ENCODE measurements at regions not wholly inside any gene's neighbourhood (a gene's known extent, or its start where the extent isn't known, plus 50 kb on each side); places are given as distances from the start of the nearest gene placed in this dataset.

GRCh38 chr3:152516216-152516615, 247.5 kb downstream of the MBNL1 start:
- Histone ChIP-seq H3K4me3 (ENCODE audit: low read depth, low read length) (no peak overlapping the region), H3K9me3 (ENCODE audit: control insufficient read depth, insufficient read depth, low read depth, low read length) (no peaks in the 10 kb centered on the region), H3K27ac (ENCODE audit: low read depth, low read length) (no peak overlapping the region), H3K36me3 (ENCODE audit: control insufficient read depth, insufficient read depth, low read length) (no peaks in the 10 kb centered on the region), H3K27me3 (ENCODE audit: control insufficient read depth, insufficient read depth, low read length) (no peaks in the 10 kb centered on the region), H3K4me1 (ENCODE audit: control insufficient read depth, insufficient read depth, low read length) (peaks cover 15% of the 10 kb centered on the region), H3K9ac (ENCODE audit: low read length) (no peak overlapping the region)

- Histone ChIP-seq H3K27ac (ENCODE audit: low read depth, low read length) (no peak overlapping the region), H3K4me1 (ENCODE audit: control insufficient read depth, insufficient read depth, low read length) (peaks cover 15% of the 10 kb centered on the region), H3K9me3 (ENCODE audit: control insufficient read depth, insufficient read depth, low read depth, low read length) (no peaks in the 10 kb centered on the region), H3K27me3 (ENCODE audit: control insufficient read depth, insufficient read depth, low read length) (no peaks in the 10 kb centered on the region), H3K9ac (ENCODE audit: low read length) (no peak overlapping the region), H3K4me3 (ENCODE audit: low read depth, low read length) (no peak overlapping the region), H3K36me3 (ENCODE audit: control insufficient read depth, insufficient read depth, low read length) (no peaks in the 10 kb centered on the region)
Observed at GRCh38 chr3:152517502-152517901, 248.8 kb downstream of the MBNL1 start.

DNA sequence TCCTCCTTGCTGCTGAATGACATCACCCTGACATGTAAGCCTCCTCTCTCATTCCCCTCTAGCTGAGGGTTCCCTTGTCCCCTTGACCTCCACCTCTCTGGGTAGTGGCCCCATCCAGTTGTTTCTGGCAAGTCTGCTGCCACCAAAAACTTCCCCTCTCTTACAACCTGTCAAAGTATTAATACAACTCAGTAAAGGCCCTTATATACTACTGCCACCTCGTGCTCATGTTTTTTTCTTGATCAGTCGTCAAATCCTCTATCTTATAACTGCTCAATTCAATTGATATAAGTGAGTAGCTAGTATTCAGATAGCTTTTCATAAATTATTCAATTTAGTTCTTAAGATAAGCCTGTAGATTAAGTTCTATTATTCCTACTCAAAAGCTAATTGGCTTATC, 249.6 kb downstream of the MBNL1 start:
- H3K9ac ChIP-seq (ENCODE audit: low read length): no peak overlapping the region
- H3K27me3 ChIP-seq (ENCODE audit: control insufficient read depth, insufficient read depth, low read length): no peaks in the 10 kb centered on the region
- H3K4me3 ChIP-seq (ENCODE audit: low read depth, low read length): no peak overlapping the region
- H3K36me3 ChIP-seq (ENCODE audit: control insufficient read depth, insufficient read depth, low read length): no peaks in the 10 kb centered on the region
- H3K4me1 ChIP-seq (ENCODE audit: control insufficient read depth, insufficient read depth, low read length): peaks cover 15% of the 10 kb centered on the region
- H3K27ac ChIP-seq (ENCODE audit: low read depth, low read length): no peak overlapping the region
- no peaks in the 10 kb centered on the region for H3K9me3 ChIP-seq (ENCODE audit: control insufficient read depth, insufficient read depth, low read depth, low read length)

GRCh38 chr3:152519376-152519775, 250.6 kb downstream of the MBNL1 start:
- Histone ChIP-seq H3K27ac (ENCODE audit: low read depth, low read length) (no peak overlapping the region), H3K4me3 (ENCODE audit: low read depth, low read length) (no peak overlapping the region), H3K9ac (ENCODE audit: low read length) (no peak overlapping the region), H3K9me3 (ENCODE audit: control insufficient read depth, insufficient read depth, low read depth, low read length) (no peaks in the 10 kb centered on the region), H3K27me3 (ENCODE audit: control insufficient read depth, insufficient read depth, low read length) (no peaks in the 10 kb centered on the region), H3K4me1 (ENCODE audit: control insufficient read depth, insufficient read depth, low read length) (peaks cover 15% of the 10 kb centered on the region), H3K36me3 (ENCODE audit: control insufficient read depth, insufficient read depth, low read length) (no peaks in the 10 kb centered on the region)

DNA sequence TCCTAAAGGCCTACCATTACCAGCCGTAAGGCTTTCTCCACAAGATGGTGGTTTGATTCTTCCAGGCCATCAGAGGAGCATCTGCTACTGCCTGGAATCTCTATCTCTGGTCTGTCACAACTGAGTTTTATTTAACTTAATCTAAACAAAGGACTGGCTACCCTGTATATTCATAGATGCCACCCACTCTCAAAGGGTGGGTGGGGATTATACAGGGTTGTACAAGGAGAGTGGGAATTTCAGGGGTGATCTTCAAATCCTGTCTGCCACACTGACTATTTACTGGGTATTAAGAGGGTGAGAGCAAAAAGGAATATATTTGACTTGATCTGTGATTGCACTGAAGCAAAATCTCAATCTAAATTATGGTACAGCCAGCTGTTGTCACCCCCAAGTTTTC, 253.3 kb downstream of the MBNL1 start:
- Histone ChIP-seq H3K4me1 (ENCODE audit: control insufficient read depth, insufficient read depth, low read length) (peaks cover 14% of the 10 kb centered on the region), H3K27me3 (ENCODE audit: control insufficient read depth, insufficient read depth, low read length) (no peaks in the 10 kb centered on the region), H3K9me3 (ENCODE audit: control insufficient read depth, insufficient read depth, low read depth, low read length) (no peaks in the 10 kb centered on the region), H3K4me3 (ENCODE audit: low read depth, low read length) (no peak overlapping the region), H3K9ac (ENCODE audit: low read length) (no peak overlapping the region), H3K27ac (ENCODE audit: low read depth, low read length) (no peak overlapping the region), H3K36me3 (ENCODE audit: control insufficient read depth, insufficient read depth, low read length) (no peaks in the 10 kb centered on the region)

GRCh38 chr3:152524198-152525140, 255.7 kb downstream of the MBNL1 start:
- Histone ChIP-seq H3K4me3 (ENCODE audit: low read depth, low read length) (no peak overlapping the region), H3K4me1 (ENCODE audit: control insufficient read depth, insufficient read depth, low read length) (0 out of 2 replicates have a peak, but pooled peaks cover 3% of the 10 kb centered on the region), H3K36me3 (ENCODE audit: control insufficient read depth, insufficient read depth, low read length) (no peaks in the 10 kb centered on the region), H3K27me3 (ENCODE audit: control insufficient read depth, insufficient read depth, low read length) (no peaks in the 10 kb centered on the region), H3K27ac (ENCODE audit: low read depth, low read length) (no peak overlapping the region), H3K9me3 (ENCODE audit: control insufficient read depth, insufficient read depth, low read depth, low read length) (no peaks in the 10 kb centered on the region), H3K9ac (ENCODE audit: low read length) (no peak overlapping the region)

DNA sequence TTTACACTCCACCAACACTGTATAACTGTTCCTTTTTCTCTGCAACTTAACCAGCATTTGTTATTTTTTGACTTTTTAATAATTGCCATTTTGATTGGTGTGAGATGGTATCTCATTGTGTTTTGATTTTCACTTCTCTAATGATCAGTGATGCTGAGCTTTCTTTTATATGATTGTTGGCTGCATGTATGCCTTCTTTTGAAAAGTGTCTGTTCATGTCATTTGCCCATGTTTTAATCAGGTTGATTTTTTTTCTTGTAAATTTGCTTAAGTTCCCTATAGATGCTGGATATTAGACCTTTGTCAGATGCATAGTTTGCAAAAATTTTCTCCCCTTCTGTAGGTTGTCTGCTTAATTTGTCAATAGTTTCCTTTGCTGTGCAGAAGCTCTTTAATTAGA, 263.0 kb downstream of the MBNL1 start:
- Histone ChIP-seq H3K9me3 (ENCODE audit: control insufficient read depth, insufficient read depth, low read depth, low read length) (0 out of 2 replicates have a peak, but pooled peaks cover 6% of the 10 kb centered on the region), H3K27ac (ENCODE audit: low read depth, low read length) (no peak overlapping the region), H3K9ac (ENCODE audit: low read length) (no peak overlapping the region), H3K4me1 (ENCODE audit: control insufficient read depth, insufficient read depth, low read length) (no peaks in the 10 kb centered on the region), H3K36me3 (ENCODE audit: control insufficient read depth, insufficient read depth, low read length) (no peaks in the 10 kb centered on the region), H3K4me3 (ENCODE audit: low read depth, low read length) (no peak overlapping the region), H3K27me3 (ENCODE audit: control insufficient read depth, insufficient read depth, low read length) (no peaks in the 10 kb centered on the region)

DNA sequence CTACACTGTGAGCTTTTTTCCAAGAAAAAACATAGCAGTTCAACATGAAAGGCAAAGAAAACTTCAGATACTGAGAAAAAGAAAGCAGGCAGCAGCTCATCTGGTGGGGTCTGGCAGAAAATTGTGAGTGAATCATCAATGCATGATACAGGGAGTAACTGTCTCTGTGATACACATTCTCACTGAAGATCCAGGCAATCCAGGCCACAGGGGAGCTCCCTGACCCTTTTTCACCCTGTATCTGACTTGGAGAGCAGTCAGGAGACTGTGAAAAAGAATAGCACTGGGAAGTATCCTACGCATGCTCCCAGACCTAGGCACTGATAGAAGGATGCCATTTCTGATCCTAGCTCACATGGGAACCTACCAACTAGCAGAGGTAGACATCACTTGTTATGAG, 269.8 kb downstream of the MBNL1 start:
- Histone ChIP-seq H3K27me3 (ENCODE audit: control insufficient read depth, insufficient read depth, low read length) (no peaks in the 10 kb centered on the region), H3K9ac (ENCODE audit: low read length) (no peak overlapping the region), H3K36me3 (ENCODE audit: control insufficient read depth, insufficient read depth, low read length) (no peaks in the 10 kb centered on the region), H3K27ac (ENCODE audit: low read depth, low read length) (no peak overlapping the region), H3K4me1 (ENCODE audit: control insufficient read depth, insufficient read depth, low read length) (no peaks in the 10 kb centered on the region), H3K9me3 (ENCODE audit: control insufficient read depth, insufficient read depth, low read depth, low read length) (0 out of 2 replicates have a peak, but pooled peaks cover 4% of the 10 kb centered on the region), H3K4me3 (ENCODE audit: low read depth, low read length) (no peak overlapping the region)

GRCh38 chr3:152539191-152539764, 270.5 kb downstream of the MBNL1 start:
- Histone ChIP-seq H3K27me3 (ENCODE audit: control insufficient read depth, insufficient read depth, low read length) (no peaks in the 10 kb centered on the region), H3K4me3 (ENCODE audit: low read depth, low read length) (no peak overlapping the region), H3K9ac (ENCODE audit: low read length) (no peak overlapping the region), H3K9me3 (ENCODE audit: control insufficient read depth, insufficient read depth, low read depth, low read length) (0 out of 2 replicates have a peak, but pooled peaks cover 4% of the 10 kb centered on the region), H3K36me3 (ENCODE audit: control insufficient read depth, insufficient read depth, low read length) (no peaks in the 10 kb centered on the region), H3K27ac (ENCODE audit: low read depth, low read length) (no peak overlapping the region), H3K4me1 (ENCODE audit: control insufficient read depth, insufficient read depth, low read length) (no peaks in the 10 kb centered on the region)

- Histone ChIP-seq H3K27ac (ENCODE audit: low read depth, low read length) (no peak overlapping the region), H3K9ac (ENCODE audit: low read length) (no peak overlapping the region), H3K36me3 (ENCODE audit: control insufficient read depth, insufficient read depth, low read length) (no peaks in the 10 kb centered on the region), H3K4me3 (ENCODE audit: low read depth, low read length) (no peak overlapping the region), H3K4me1 (ENCODE audit: control insufficient read depth, insufficient read depth, low read length) (no peaks in the 10 kb centered on the region), H3K27me3 (ENCODE audit: control insufficient read depth, insufficient read depth, low read length) (no peaks in the 10 kb centered on the region), H3K9me3 (ENCODE audit: control insufficient read depth, insufficient read depth, low read depth, low read length) (0 out of 2 replicates have a peak, but pooled peaks cover 3% of the 10 kb centered on the region)
Observed at GRCh38 chr3:152540120-152540519, 271.4 kb downstream of the MBNL1 start.

DNA sequence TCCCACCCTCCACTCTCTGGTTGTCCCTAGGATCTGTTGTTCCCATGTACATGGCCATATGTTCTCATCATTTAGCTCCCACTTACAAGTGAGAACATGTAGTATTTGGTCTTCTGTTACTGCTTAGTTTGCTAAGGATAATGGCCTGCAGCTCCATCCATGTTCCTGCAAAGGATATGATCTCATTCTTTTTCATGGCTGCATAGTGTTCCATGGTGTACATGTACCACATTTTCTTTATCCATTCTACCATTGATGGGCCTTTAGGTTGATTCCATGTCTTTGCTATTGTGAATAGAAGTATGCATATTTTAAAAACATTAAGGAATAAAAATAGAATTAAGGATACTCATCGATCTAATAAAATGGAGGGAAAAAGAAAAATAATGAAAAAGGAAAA, 278.4 kb downstream of the MBNL1 start:
- no peaks in the 10 kb centered on the region for H3K27me3 ChIP-seq (ENCODE audit: control insufficient read depth, insufficient read depth, low read length)
- no peaks in the 10 kb centered on the region for H3K4me1 ChIP-seq (ENCODE audit: control insufficient read depth, insufficient read depth, low read length)
- no peak overlapping the region for H3K9ac ChIP-seq (ENCODE audit: low read length)
- no peaks in the 10 kb centered on the region for H3K36me3 ChIP-seq (ENCODE audit: control insufficient read depth, insufficient read depth, low read length)
- H3K4me3 ChIP-seq (ENCODE audit: low read depth, low read length): no peak overlapping the region
- H3K27ac ChIP-seq (ENCODE audit: low read depth, low read length): no peak overlapping the region
- no peaks in the 10 kb centered on the region for H3K9me3 ChIP-seq (ENCODE audit: control insufficient read depth, insufficient read depth, low read depth, low read length)

All from HUES6 (cell line).